H9 (cell line): ENCODE measurements at regions not wholly inside any gene's neighbourhood (a gene's known extent, or its start where the extent isn't known, plus 50 kb on each side); places are given as distances from the start of the nearest gene placed in this dataset.

ENCODE experiments used
- DNase-seq: peaks from one replicate; pipeline ENCODE4 v3.0.0-alpha.2; 2017
- H2AFZ ChIP-seq: one replicate; pipeline ENCODE4 v1.6.1; 2013; ENCODE audit warnings: mild to moderate bottlenecking, low read length, control low read depth, moderate library complexity
- H2AK5ac ChIP-seq: 2 replicates; pipeline ENCODE4 v1.6.1; 2013; ENCODE audit warnings: low read length, control low read depth, mixed read lengths; ENCODE audit not compliant: insufficient read length
- H2BK120ac ChIP-seq: one replicate; pipeline ENCODE4 v1.6.1; 2013; ENCODE audit warnings: low read depth, mild to moderate bottlenecking, low read length, control low read depth, inconsistent platforms; ENCODE audit not compliant: poor library complexity, severe bottlenecking
- H2BK12ac ChIP-seq: 2 replicates; pipeline ENCODE4 v1.6.1; 2013; ENCODE audit warnings: low read length, control low read depth, mixed read lengths, low read depth; ENCODE audit not compliant: insufficient read length
- H2BK15ac ChIP-seq: 2 replicates; pipeline ENCODE4 v1.6.1; 2013; ENCODE audit warnings: low read depth, low read length, control low read depth
- H2BK20ac ChIP-seq: one replicate; pipeline ENCODE4 v1.6.1; 2013; ENCODE audit warnings: low read depth, mild to moderate bottlenecking, low read length, control low read depth, inconsistent platforms; ENCODE audit not compliant: poor library complexity, severe bottlenecking
- H2BK5ac ChIP-seq: 2 replicates; pipeline ENCODE4 v1.6.1; 2013; ENCODE audit warnings: low read length, control low read depth, mixed read lengths; ENCODE audit not compliant: insufficient read length
- H3K14ac ChIP-seq: 2 replicates; pipeline ENCODE4 v1.6.1; 2013; ENCODE audit warnings: low read length, control low read depth; ENCODE audit not compliant: insufficient read depth
- H3K18ac ChIP-seq: 2 replicates; pipeline ENCODE4 v1.6.1; 2013; ENCODE audit warnings: low read depth, mild to moderate bottlenecking, mixed read lengths, low read length, control low read depth; ENCODE audit not compliant: insufficient read length
- H3K23ac ChIP-seq: 2 replicates; pipeline ENCODE4 v1.6.1; 2013; ENCODE audit warnings: low read length, control low read depth, mixed read lengths, low read depth; ENCODE audit not compliant: insufficient read length
- H3K23me2 ChIP-seq: 2 replicates; pipeline ENCODE4 v1.6.1; 2013; ENCODE audit warnings: low read depth, mild to moderate bottlenecking, mixed read lengths, low read length, control low read depth; ENCODE audit not compliant: insufficient read length, poor library complexity, severe bottlenecking
- H3K27ac ChIP-seq: 2 replicates; pipeline ENCODE4 v1.5.1; 2013; ENCODE audit warnings: low read length, control low read depth, mixed read lengths, low read depth; ENCODE audit not compliant: insufficient read length
- H3K27me3 ChIP-seq: 2 replicates; pipeline ENCODE4 v1.6.1; 2013; ENCODE audit warnings: low read length, control low read depth, inconsistent platforms; ENCODE audit not compliant: insufficient read depth
- H3K4ac ChIP-seq: 2 replicates; pipeline ENCODE4 v1.6.1; 2013; ENCODE audit warnings: low read depth, mild to moderate bottlenecking, control low read depth, inconsistent platforms, low read length, moderate library complexity
- H3K4me1 ChIP-seq: 2 replicates; pipeline ENCODE4 v1.6.1; 2013; ENCODE audit warnings: low read length, control low read depth, inconsistent platforms; ENCODE audit not compliant: insufficient read depth
- H3K4me2 ChIP-seq: 2 replicates; pipeline ENCODE4 v1.6.1; 2013; ENCODE audit warnings: low read length, control low read depth, mixed read lengths; ENCODE audit not compliant: insufficient read length, insufficient read depth
- H3K56ac ChIP-seq: 2 replicates; pipeline ENCODE4 v1.6.1; 2013; ENCODE audit warnings: low read depth, mild to moderate bottlenecking, mixed read lengths, low read length, control low read depth; ENCODE audit not compliant: insufficient read length
- H3K79me1 ChIP-seq: 2 replicates; pipeline ENCODE4 v1.6.1; 2013; ENCODE audit warnings: low read depth, mild to moderate bottlenecking, moderate library complexity, low read length, control low read depth, inconsistent platforms; ENCODE audit not compliant: insufficient read depth, poor library complexity, severe bottlenecking
- H3K79me2 ChIP-seq: 2 replicates; pipeline ENCODE4 v1.6.1; 2013; ENCODE audit warnings: low read length, control low read depth, inconsistent platforms; ENCODE audit not compliant: insufficient read depth
- H3K9ac ChIP-seq: 2 replicates; pipeline ENCODE4 v1.6.1; 2013; ENCODE audit warnings: low read length, control low read depth, mixed read lengths; ENCODE audit not compliant: insufficient read length; ENCODE audit errors: extremely low read depth
- H3K9me3 ChIP-seq: one replicate; pipeline ENCODE4 v1.6.1; 2013; ENCODE audit warnings: low read depth, low read length, inconsistent platforms; ENCODE audit not compliant: control insufficient read depth
- H3T11ph ChIP-seq: one replicate; pipeline ENCODE4 v1.6.1; 2013; ENCODE audit warnings: mild to moderate bottlenecking, low read length, control low read depth, inconsistent platforms
- H4K20me1 ChIP-seq: one replicate; pipeline ENCODE4 v1.6.1; 2013; ENCODE audit not compliant: control insufficient read depth, insufficient read length, insufficient read depth
- H4K5ac ChIP-seq: 2 replicates; pipeline ENCODE4 v1.6.1; 2013; ENCODE audit warnings: low read depth, mild to moderate bottlenecking, mixed read lengths, low read length, control low read depth; ENCODE audit not compliant: insufficient read length
- H4K8ac ChIP-seq: replicated peaks from 2 replicates; pipeline ENCODE4 v1.6.1; 2013; ENCODE audit warnings: low read length, control low read depth, mixed read lengths, low read depth; ENCODE audit not compliant: insufficient read length
- H4K91ac ChIP-seq: 2 replicates; pipeline ENCODE4 v1.6.1; 2013; ENCODE audit warnings: low read depth, mild to moderate bottlenecking, moderate library complexity, mixed read lengths, low read length, control low read depth; ENCODE audit not compliant: insufficient read length
- H3K27ac Mint-ChIP-seq, 3 experiments: 2 replicates in 2 of 3; 3 replicates in 1 of 3; pipeline ENCODE4 v1.8.0; 2020 to 2021; ENCODE audit warnings: mixed read lengths in 3 of 3, mild to moderate bottlenecking in 1 of 3, moderate library complexity in 1 of 3
- H3K27me3 Mint-ChIP-seq: 2 replicates; pipeline ENCODE4 v1.8.0; 2021; ENCODE audit warnings: low read depth, mild to moderate bottlenecking, moderate library complexity, mixed read lengths
- H3K36me3 Mint-ChIP-seq, 3 experiments: 2 replicates in 2 of 3; 3 replicates in 1 of 3; pipeline ENCODE4 v1.8.0; 2020 to 2021; ENCODE audit warnings: low read depth in 3 of 3, mixed read lengths in 3 of 3; ENCODE audit not compliant: insufficient read depth in 1 of 3
- H3K4me1 Mint-ChIP-seq, 2 experiments: 2 replicates each; pipeline ENCODE4 v1.8.0; 2020; ENCODE audit warnings: mixed read lengths in 2 of 2
- H3K4me3 Mint-ChIP-seq, 2 experiments: 2 replicates in 1 of 2; 3 replicates in 1 of 2; pipeline ENCODE4 v1.8.0; 2020 to 2021; ENCODE audit warnings: mild to moderate bottlenecking in 2 of 2, mixed read lengths in 2 of 2, moderate library complexity in 1 of 2
- H3K9me3 Mint-ChIP-seq, 2 experiments: 2 replicates in 1 of 2; 3 replicates in 1 of 2; pipeline ENCODE4 v1.8.0; 2020; ENCODE audit warnings: mild to moderate bottlenecking in 2 of 2, mixed read lengths in 2 of 2, moderate library complexity in 1 of 2
- CTCF ChIP-seq: fragments of 200-600 bp; sonication (generic); conservative IDR thresholded peaks from 3 replicates; pipeline ENCODE4 v1.8.0; 2021; ENCODE audit warnings: antibody characterized with exemption, mild to moderate bottlenecking
- WGBS: extraction: QIAGEN DNeasy Blood & Tissue Kit; methylation state at CpG from one replicate; pipeline ENCODE4 v1.1.7; 2013; ENCODE audit warnings: missing lambda C conversion rate, low lambda C conversion rate, mixed read lengths; ENCODE audit not compliant: insufficient read length; ENCODE audit errors: extremely low coverage; 5-methylcytosine and 5-hydroxymethylcytosine counted together

GRCh38 chr18:45303026-45303425 is 312.2 kb upstream of the SLC14A2 start:
- Histone ChIP-seq H2BK120ac (no peak overlapping the region), H4K20me1 (no peaks in the 10 kb centered on the region), H4K91ac (no peak overlapping the region), H3K56ac (no peak overlapping the region), H3K23me2 (no peaks in the 10 kb centered on the region), H3K9ac (no peak overlapping the region), H4K5ac (no peak overlapping the region), H3K9me3 (no peaks in the 10 kb centered on the region), H3K14ac (no peak overlapping the region), H3K4ac (no peak overlapping the region), H3T11ph (no peak overlapping the region), H3K79me1 (no peaks in the 10 kb centered on the region), H3K18ac (no peak overlapping the region), H3K4me1 (no peaks in the 10 kb centered on the region), H2BK20ac (no peak overlapping the region), H3K27me3 (no peaks in the 10 kb centered on the region), H4K8ac (no peak overlapping the region), H2AFZ (no peak overlapping the region), H2AK5ac (no peak overlapping the region), H2BK15ac (no peak overlapping the region), H3K4me2 (no peak overlapping the region), H2BK5ac (no peak overlapping the region), H3K23ac (no peak overlapping the region), H3K27ac (no peak overlapping the region), H2BK12ac (no peak overlapping the region), H3K79me2 (no peaks in the 10 kb centered on the region)
- DNase-seq: no peak
- H3K4me1 Mint-ChIP-seq: peaks cover 8 to 9% of the 10 kb centered on the region in 2 experiments
- H3K27me3 Mint-ChIP-seq: no peaks in the 10 kb centered on the region
- no peak overlapping the region for H3K4me3 Mint-ChIP-seq
- no peak for TF ChIP-seq CTCF
- no peaks in the 10 kb centered on the region; a peak in 1 of 5 replicates for H3K9me3 Mint-ChIP-seq
- H3K27ac Mint-ChIP-seq: no peak overlapping the region
- H3K36me3 Mint-ChIP-seq: no peaks in the 10 kb centered on the region; a peak in 1 of 7 replicates
- WGBS: no CpG with 5 or more reads among the region's 7 CpGs
